Mucosa of rectum (tissue), 2 donors: ENCODE measurements at regions not wholly inside any gene's neighbourhood (a gene's known extent, or its start where the extent isn't known, plus 50 kb on each side); places are given as distances from the start of the nearest gene placed in this dataset.

Source experiments
- H3K27ac ChIP-seq, 2 donors: one replicate each; pipeline ENCODE4 v1.7.0; 2013; ENCODE audit warnings: inconsistent platforms in 2 of 2, low read depth in 2 of 2, low read length in 2 of 2
- H3K27me3 ChIP-seq, 2 donors: one replicate each; pipeline ENCODE4 v1.7.0; 2013; ENCODE audit warnings: low read length in 2 of 2; ENCODE audit not compliant: control insufficient read depth in 2 of 2, insufficient read depth in 2 of 2
- H3K36me3 ChIP-seq, 2 donors: one replicate each; pipeline ENCODE4 v1.7.0; 2013; ENCODE audit warnings: low read length in 2 of 2; ENCODE audit not compliant: control insufficient read depth in 2 of 2, insufficient read depth in 2 of 2
- H3K4me1 ChIP-seq, 2 donors: one replicate each; pipeline ENCODE4 v1.7.0; 2013; ENCODE audit warnings: low read length in 2 of 2, mild to moderate bottlenecking in 1 of 2; ENCODE audit not compliant: control insufficient read depth in 2 of 2, insufficient read depth in 2 of 2
- H3K4me3 ChIP-seq, 2 donors: one replicate each; pipeline ENCODE4 v1.7.0; 2013; ENCODE audit warnings: low read length in 2 of 2
- H3K9ac ChIP-seq, 2 donors: one replicate each; pipeline ENCODE4 v1.7.0; 2013; ENCODE audit warnings: low read length in 2 of 2, low read depth in 1 of 2, mild to moderate bottlenecking in 1 of 2
- H3K9me3 ChIP-seq, 2 donors: one replicate each; pipeline ENCODE4 v1.7.0; 2013; ENCODE audit warnings: low read length in 2 of 2; ENCODE audit not compliant: control insufficient read depth in 2 of 2
- donor health status: healthy.
- donor health status: Normal muscosa, but diverticular disease.

DNA sequence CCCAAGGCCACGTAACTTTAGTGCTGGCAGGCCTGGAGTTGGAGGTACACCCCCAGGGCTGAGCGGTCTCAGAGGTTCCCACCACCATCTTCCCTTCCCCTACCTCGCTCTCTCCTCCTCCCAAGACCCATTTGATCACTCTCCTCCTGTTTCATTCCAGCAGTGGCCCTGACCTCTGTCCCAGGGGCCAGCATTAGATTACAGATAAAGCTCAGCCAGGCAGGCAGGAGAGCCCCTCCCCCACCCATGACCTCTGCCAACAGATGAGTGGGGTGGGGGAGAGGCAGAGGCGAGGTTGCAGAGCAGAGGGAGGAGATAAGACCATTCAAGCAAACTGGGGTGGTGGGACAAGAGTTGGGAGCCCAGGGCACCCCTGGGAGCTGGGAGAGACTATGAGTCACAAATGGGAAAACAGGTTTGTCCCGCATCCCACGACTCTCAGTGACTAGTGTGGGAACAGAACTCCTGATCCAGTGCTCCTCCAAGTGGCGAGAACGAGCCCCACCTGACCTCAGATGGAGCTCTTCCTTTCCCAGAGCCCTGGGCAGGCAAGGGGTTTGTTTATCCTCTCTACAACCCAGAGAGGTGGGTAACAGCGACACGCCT lies 367.9 kb downstream of the MN1 start:
- H3K4me1 ChIP-seq, result no peaks in the 10 kb centered on the region
- no peaks in the 10 kb centered on the region for H3K36me3 ChIP-seq
- no peak overlapping the region for H3K4me3 ChIP-seq
- H3K9me3 ChIP-seq, result no peaks in the 10 kb centered on the region
- no peaks in the 10 kb centered on the region for H3K27me3 ChIP-seq
- no peak overlapping the region for H3K27ac ChIP-seq
- no peak overlapping the region for H3K9ac ChIP-seq

DNA sequence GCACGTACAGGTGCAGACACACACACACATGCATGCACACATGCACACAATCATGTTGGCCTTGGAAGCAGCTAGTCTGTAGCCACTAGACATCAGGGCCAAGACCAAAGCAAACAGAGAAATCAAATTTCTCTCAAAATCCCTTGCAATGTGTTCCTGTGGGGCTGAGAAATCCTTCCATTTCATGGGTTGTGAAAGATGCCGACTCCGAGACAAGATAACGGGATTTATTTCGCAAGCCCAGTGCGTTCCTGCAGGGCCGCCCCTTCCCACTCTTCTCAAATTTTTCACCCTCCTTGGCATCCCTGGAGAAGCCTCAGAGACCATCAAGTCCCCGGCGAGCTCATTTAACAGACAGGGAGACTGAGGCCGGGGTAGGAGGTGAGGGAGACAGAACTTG lies 366.7 kb downstream of the MN1 start:
- Histone ChIP-seq H3K4me3 (no peak overlapping the region), H3K27ac (no peak overlapping the region), H3K27me3 (no peaks in the 10 kb centered on the region), H3K4me1 (no peaks in the 10 kb centered on the region), H3K9ac (no peak overlapping the region), H3K9me3 (no peaks in the 10 kb centered on the region), H3K36me3 (no peaks in the 10 kb centered on the region)

DNA sequence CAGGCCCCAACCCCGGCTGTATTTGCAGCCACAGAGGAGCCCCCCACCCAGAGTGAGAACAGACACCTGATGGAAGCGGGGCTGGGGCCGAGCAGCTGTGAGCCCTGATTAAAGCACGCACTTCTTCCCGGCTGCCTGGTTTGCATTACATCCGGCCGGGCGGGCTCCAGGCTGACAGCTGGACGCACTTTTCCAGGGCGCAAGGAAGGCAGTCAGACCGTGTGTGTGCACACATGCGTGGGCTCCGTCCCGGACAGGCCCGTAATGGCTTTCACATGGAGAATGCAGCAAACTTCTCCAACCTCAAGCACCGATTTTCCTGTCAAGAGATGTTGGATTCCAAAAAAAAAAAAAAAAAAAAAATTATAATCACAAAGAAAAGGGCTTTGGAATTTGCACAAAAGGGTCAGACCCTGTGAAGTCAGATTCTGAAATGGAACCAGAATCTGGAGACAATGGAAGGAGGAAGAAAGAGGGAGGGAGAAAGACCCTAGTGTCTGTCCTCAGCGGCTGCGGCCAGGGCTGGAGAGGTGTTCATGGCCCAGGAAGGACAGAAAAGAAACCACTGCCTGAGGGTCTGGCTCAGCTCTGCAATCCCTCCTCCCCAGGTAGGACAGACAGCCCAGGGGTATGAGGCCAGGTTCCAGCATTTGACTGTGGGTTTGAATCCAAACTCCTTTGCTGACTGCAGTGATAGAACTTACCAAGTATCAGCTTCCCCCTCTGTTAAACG lies 365.5 kb downstream of the MN1 start:
- H3K27me3 ChIP-seq, result no peaks in the 10 kb centered on the region
- H3K9ac ChIP-seq, result no peak overlapping the region
- no peak overlapping the region for H3K27ac ChIP-seq
- H3K36me3 ChIP-seq, result no peaks in the 10 kb centered on the region
- H3K4me3 ChIP-seq, result no peak overlapping the region
- no peaks in the 10 kb centered on the region for H3K9me3 ChIP-seq
- no peaks in the 10 kb centered on the region for H3K4me1 ChIP-seq

DNA sequence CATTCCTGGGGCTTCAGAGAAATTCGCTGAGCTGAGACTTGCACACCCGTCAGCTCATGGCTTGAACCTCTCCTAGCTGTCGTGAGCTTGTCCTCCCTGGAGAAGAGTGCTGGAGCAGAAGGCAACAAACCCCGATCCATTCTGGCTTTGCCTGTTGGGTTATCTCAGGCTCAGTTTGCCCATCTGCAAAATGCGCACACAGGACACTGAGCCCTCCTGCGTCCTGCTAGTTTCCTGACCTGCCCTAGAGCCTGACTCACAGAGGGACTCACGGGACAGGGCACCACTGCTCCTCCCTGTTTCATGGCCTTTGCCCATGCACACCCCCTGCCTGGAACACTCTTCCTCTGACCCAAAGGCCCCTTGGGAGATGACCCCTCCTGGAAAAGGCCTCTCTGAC lies 365.0 kb downstream of the MN1 start:
- Histone ChIP-seq H3K4me3 (no peak overlapping the region), H3K27ac (no peak overlapping the region)

DNA sequence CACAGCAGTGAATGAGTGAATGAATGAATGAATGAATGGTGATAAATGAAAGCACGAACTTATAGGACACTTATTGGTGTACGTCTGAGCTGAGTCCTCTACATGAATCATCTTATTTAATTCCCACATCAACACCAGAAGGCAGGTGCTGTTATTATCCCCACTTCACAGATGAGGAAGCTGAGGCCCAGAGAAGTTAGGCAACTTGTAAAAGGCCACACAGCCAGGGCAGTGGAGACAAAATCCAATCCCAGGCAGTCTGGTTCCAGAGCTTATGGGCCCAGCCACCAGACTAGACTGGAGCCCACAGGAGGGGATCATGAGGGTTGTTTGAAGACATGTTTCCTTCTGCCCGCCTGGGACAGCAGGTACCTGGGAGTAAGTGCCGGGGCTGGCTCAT lies 364.0 kb downstream of the MN1 start:
- no peaks in the 10 kb centered on the region for H3K4me1 ChIP-seq
- H3K9ac ChIP-seq, result no peak overlapping the region
- no peak overlapping the region for H3K27ac ChIP-seq
- no peak overlapping the region for H3K4me3 ChIP-seq
- no peaks in the 10 kb centered on the region for H3K9me3 ChIP-seq
- no peaks in the 10 kb centered on the region for H3K27me3 ChIP-seq
- H3K36me3 ChIP-seq, result no peaks in the 10 kb centered on the region

More for the DNA sequence above, 365.0 kb downstream of the MN1 start:
- Histone ChIP-seq H3K9ac (no peak overlapping the region), H3K9me3 (no peaks in the 10 kb centered on the region), H3K4me1 (no peaks in the 10 kb centered on the region), H3K36me3 (no peaks in the 10 kb centered on the region), H3K27me3 (no peaks in the 10 kb centered on the region)

DNA sequence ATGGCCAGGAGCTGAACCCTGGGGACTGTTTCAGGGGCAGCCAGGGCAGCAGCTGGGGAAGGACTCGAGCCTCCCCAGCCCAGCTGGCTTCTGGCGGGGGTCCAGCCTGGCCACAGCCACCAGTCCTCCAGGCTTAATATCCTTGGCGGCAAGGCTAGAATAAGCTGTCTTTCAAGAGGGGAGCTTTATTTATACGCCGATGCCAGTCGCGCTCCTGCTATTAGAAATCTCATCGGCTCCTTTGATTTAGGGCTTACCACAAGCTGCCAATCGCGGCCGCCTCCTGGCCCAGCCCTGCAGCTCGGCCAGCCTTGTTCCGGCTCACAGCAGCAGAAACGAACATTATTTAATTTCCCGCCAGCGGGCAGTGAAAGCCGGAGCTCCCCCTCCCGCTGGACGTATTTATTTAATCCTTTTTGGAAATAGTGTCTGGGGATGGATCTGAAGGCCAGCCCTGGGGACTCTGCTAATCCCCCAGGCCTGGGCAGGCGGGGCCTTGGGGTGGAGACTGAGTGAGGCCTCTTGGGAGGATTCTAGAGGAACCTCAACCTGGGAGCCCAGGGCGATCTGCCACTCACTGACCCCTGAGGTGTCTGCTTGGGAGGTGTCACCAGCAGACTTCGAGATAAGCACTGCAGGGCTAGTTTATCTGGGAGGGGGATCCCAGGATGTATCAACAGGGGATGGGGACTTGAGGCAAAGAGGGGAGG lies 363.1 kb downstream of the MN1 start:
- Histone ChIP-seq H3K27ac (no peak overlapping the region), H3K36me3 (no peaks in the 10 kb centered on the region), H3K9ac (no peak overlapping the region), H3K4me1 (no peaks in the 10 kb centered on the region), H3K4me3 (no peak overlapping the region), H3K27me3 (no peaks in the 10 kb centered on the region), H3K9me3 (no peaks in the 10 kb centered on the region)

DNA sequence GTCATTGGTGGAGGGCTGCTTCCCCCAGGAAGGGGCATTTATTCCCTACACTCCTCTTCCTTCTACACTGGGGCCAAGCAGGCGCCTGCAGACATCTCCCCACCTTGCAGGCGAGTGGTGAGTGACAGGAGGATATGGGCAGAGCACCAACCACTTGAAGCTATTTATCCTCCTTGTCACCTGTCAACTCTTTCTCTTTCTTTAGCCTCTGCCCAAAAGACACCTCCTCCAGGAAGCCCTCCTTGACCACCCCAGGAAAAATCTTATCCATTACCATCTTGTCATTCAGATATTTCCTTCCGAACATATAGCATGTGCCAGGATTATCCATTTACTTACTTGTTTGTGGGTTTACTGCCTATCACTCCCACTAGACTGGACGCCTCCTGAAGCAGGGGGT lies 362.4 kb downstream of the MN1 start:
- no peaks in the 10 kb centered on the region for H3K36me3 ChIP-seq
- no peak overlapping the region for H3K27ac ChIP-seq
- H3K27me3 ChIP-seq, result no peaks in the 10 kb centered on the region
- H3K9ac ChIP-seq, result no peak overlapping the region
- no peak overlapping the region for H3K4me3 ChIP-seq
- H3K9me3 ChIP-seq, result no peaks in the 10 kb centered on the region
- H3K4me1 ChIP-seq, result no peaks in the 10 kb centered on the region

DNA sequence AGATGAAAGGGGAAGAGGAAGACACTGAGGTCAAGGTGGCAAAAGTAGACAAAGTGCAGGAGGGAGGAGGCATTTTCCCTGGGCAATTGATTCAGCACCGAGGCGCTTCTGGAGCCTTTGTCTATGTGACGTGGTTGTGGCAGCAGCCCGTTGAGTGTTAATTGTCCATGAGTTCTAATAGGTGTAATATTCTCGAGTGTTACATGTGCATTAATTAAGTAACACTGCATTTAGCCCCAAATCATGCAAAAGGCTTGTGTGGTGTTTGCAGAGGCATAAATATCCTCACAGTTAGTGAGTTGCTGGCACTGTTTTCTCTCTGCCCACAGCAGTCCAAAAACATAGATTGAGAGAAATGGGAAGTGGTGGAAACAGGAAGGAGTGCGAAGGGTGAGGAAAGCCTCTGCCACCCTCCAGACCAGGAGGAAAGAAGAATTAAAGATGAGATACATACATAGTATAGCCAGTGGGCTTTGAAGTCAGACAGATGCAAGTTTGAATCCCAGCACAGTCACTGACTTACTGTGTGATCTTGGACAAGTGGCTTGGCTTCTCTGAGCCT lies 361.2 kb downstream of the MN1 start:
- H3K9ac ChIP-seq, result no peak overlapping the region
- no peak overlapping the region for H3K27ac ChIP-seq
- no peaks in the 10 kb centered on the region for H3K4me1 ChIP-seq

DNA sequence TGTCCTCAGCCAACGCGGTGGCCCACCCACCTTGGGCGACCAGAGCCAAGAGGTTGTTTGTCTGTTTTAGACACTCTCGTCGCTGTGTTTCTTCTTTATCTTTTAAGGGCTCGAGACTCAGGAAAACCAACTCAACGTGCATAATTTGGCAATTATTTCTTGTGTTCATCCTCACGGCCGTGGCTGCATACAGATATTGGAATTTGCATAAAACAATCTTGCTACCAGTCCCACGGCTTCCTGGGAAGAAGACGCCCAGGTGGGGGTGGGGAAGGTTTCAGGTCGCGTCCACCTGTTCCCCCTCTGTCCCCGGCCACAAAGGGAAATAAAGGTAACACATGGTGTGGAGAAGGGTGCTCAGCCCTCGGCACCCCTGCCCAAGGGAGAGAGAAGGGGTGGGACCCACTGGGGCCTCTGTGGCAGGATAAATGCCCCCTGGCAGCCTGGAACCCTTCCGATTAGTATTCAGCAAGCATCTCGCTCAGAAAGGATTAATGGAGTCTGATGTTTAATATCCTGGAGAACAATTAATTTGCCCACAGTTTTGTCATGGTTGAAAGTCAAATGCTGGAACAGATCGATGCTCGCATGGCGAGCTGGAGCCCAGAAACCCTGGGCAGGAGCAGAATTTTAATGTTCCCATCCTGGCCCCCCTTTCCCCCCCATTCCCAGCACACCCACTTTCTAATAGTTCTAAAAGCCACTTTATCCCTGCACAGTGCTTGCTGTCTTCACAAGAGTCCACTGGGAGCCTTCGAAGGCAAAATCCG lies 359.7 kb downstream of the MN1 start:
- Histone ChIP-seq H3K27me3 (no peaks in the 10 kb centered on the region), H3K9me3 (no peaks in the 10 kb centered on the region), H3K36me3 (no peaks in the 10 kb centered on the region)

More for the DNA sequence above, 361.2 kb downstream of the MN1 start:
- H3K9me3 ChIP-seq, result no peaks in the 10 kb centered on the region
- H3K36me3 ChIP-seq, result no peaks in the 10 kb centered on the region
- H3K4me3 ChIP-seq, result no peak overlapping the region
- no peaks in the 10 kb centered on the region for H3K27me3 ChIP-seq

More for the DNA sequence above, 359.7 kb downstream of the MN1 start:
- Histone ChIP-seq H3K9ac (no peak overlapping the region), H3K27ac (no peak overlapping the region), H3K4me3 (no peak overlapping the region), H3K4me1 (no peaks in the 10 kb centered on the region)
